Esophagus muscularis mucosa (tissue), 2 donors: ENCODE measurements at regions not wholly inside any gene's neighbourhood (a gene's known extent, or its start where the extent isn't known, plus 50 kb on each side); places are given as distances from the start of the nearest gene placed in this dataset.

Source experiments
- EP300 ChIP-seq: sonication (generic); formaldehyde crosslinking; IDR thresholded peaks from one replicate; pipeline ENCODE4 v1.6.1; 2017; ENCODE audit warnings: antibody characterized with exemption
- POLR2A ChIP-seq: fragments of 450-650 bp; IDR thresholded peaks from one replicate; pipeline ENCODE4 v1.6.1; 2017; ENCODE audit warnings: antibody characterized with exemption, moderate library complexity, mild to moderate bottlenecking, low read depth

GRCh38 chr12:39037115-39037514, 131.7 kb upstream of the CPNE8 start:
- no peak for TF ChIP-seq POLR2A
- no peak for TF ChIP-seq EP300
